ENCODE measurements at regions not wholly inside any gene's neighbourhood (a gene's known extent, or its start where the extent isn't known, plus 50 kb on each side); places are given as distances from the start of the nearest gene placed in this dataset.

GRCh38 chr12:85653731-85654455 lies 182.3 kb downstream of the RASSF9 start:
- TF ChIP-seq CTCF (IDR thresholded peaks at IDR 0.05; ENCODE audit: low read length), result no peak
- TF ChIP-seq EZH2 (optimal IDR thresholded peaks at IDR 0.05; ENCODE audit: low read depth, low read length), result no peak
- TF ChIP-seq EZH2phosphoT487 (IDR thresholded peaks at IDR 0.05; ENCODE audit: low read length), result no peak
